Tibial nerve (tissue), 4 donors: ENCODE measurements at regions not wholly inside any gene's neighbourhood (a gene's known extent, or its start where the extent isn't known, plus 50 kb on each side); places are given as distances from the start of the nearest gene placed in this dataset.
"Not testable (repeated sequence)": the region's sequence is repeated elsewhere in the genome, so short reads cannot be mapped to it uniquely, and the experiment has no call there.

Source experiments
- DNase-seq, 2 donors: peaks; one replicate each; pipeline ENCODE4 v3.0.0-alpha.2; 2019; ENCODE audit warnings: low spot score in 2 of 2
- H3K27ac ChIP-seq, 4 donors: fragments of 200-600 bp; sonication (generic) in 3 of 4; one replicate each; pipeline ENCODE4 v1.5.1; 2017 to 2019; ENCODE audit warnings: mild to moderate bottlenecking in 1 of 4
- H3K27me3 ChIP-seq, 2 donors: fragments of 200-600 bp; sonication (generic) in 1 of 2; one replicate each; pipeline versions ENCODE4 v1.5.1 to v1.6.0; 2017 to 2019
- H3K36me3 ChIP-seq, 3 donors: fragments of 200-600 bp; sonication (generic); one replicate each; pipeline ENCODE4 v1.5.1; 2018 to 2019
- H3K4me1 ChIP-seq, 4 donors: fragments of 200-600 bp; sonication (generic) in 3 of 4; one replicate each; pipeline ENCODE4 v1.5.1; 2017 to 2019
- H3K4me3 ChIP-seq, 4 donors: fragments of 200-600 bp; sonication (generic) in 3 of 4; one replicate each; pipeline ENCODE4 v1.5.1; 2017 to 2019; ENCODE audit warnings: mild to moderate bottlenecking in 1 of 4, moderate library complexity in 1 of 4
- H3K9me3 ChIP-seq, 4 donors: fragments of 200-600 bp; sonication (generic) in 3 of 4; one replicate each; pipeline ENCODE4 v1.5.1; 2017 to 2019
- EP300 ChIP-seq, 2 donors: sonication (generic); formaldehyde crosslinking; IDR thresholded peaks; one replicate each; pipeline ENCODE4 v1.6.1; 2017; ENCODE audit warnings: antibody characterized with exemption in 2 of 2, mild to moderate bottlenecking in 1 of 2
- POLR2A ChIP-seq, 2 donors: fragments of 450-650 bp; IDR thresholded peaks; one replicate each; pipeline ENCODE4 v1.6.1; 2017; ENCODE audit warnings: antibody characterized with exemption in 2 of 2, mild to moderate bottlenecking in 2 of 2, moderate library complexity in 2 of 2
- WGBS, 2 donors: methylation state at CpG; one replicate each; pipeline ENCODE4 v1.1.5; 2018; 5-methylcytosine and 5-hydroxymethylcytosine counted together
- TF ChIP-seq, protein P1 (sequence below), 5 experiments: fragments of 200-600 bp in 3 of 5; fragments of 450-650 bp in 2 of 5; sonication (generic) in 3 of 5; IDR thresholded peaks; one replicate each; pipeline ENCODE4 v1.5.1; 2016 to 2019; ENCODE audit warnings: antibody characterized with exemption in 5 of 5, mild to moderate bottlenecking in 3 of 5, moderate library complexity in 2 of 5

- no peaks in the 10 kb centered on the region for H3K9me3 ChIP-seq
- TF ChIP-seq, protein P1, sequence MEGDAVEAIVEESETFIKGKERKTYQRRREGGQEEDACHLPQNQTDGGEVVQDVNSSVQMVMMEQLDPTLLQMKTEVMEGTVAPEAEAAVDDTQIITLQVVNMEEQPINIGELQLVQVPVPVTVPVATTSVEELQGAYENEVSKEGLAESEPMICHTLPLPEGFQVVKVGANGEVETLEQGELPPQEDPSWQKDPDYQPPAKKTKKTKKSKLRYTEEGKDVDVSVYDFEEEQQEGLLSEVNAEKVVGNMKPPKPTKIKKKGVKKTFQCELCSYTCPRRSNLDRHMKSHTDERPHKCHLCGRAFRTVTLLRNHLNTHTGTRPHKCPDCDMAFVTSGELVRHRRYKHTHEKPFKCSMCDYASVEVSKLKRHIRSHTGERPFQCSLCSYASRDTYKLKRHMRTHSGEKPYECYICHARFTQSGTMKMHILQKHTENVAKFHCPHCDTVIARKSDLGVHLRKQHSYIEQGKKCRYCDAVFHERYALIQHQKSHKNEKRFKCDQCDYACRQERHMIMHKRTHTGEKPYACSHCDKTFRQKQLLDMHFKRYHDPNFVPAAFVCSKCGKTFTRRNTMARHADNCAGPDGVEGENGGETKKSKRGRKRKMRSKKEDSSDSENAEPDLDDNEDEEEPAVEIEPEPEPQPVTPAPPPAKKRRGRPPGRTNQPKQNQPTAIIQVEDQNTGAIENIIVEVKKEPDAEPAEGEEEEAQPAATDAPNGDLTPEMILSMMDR (IDR thresholded peaks at IDR 0.05), result no peak
- no peaks in the 10 kb centered on the region for H3K36me3 ChIP-seq
- no peak overlapping the region for H3K27ac ChIP-seq
- no peak overlapping the region for H3K4me3 ChIP-seq
- no peak for DNase-seq
- WGBS, 2 donors, result 59 to 73% methylated on average over 3 of the region's 3 CpGs
- no peaks in the 10 kb centered on the region for H3K4me1 ChIP-seq
- no peaks in the 10 kb centered on the region for H3K27me3 ChIP-seq
Observed at GRCh38 chr2:88967844-88968243, 276.4 kb downstream of the RPIA start.

DNA sequence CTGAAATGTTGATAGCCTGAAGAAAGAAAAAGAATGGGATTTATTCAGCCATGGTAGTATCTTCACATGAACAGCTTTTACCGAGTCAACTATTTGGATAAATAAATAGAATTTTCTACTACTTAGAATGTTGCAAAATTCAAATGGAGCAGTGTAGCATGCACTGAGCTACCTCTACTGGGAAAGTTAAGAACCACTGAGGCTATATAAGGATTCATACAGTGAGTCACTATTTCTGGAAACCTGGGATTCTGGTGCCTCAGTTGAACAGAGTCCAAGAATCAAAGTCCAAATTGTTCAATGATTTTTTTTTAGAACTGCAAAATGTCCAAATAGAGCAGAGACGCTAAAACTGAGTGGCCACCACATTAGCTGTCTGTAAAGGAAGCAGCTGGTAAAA lies 286.5 kb downstream of the RPIA start:
- H3K9me3 ChIP-seq, result not testable (repeated sequence)

DNA sequence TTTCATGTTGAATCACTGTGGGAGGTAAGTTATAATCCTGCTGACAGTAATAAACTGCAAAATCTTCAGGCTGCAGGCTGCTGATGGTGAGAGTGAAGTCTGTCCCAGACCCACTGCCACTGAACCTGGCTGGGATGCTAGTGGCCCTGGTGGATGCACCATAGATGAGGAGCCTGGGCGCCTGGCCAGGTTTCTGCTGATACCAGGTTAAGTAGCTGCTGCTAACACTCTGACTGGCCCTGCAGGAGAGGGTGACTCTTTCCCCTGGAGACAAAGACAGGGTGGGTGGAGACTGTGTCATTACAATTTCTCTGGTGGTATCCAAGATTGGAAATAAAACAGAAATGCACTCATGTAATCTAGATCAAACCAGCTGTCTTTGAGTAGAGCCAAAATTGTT lies 287.0 kb downstream of the RPIA start:
- WGBS, 2 donors, result 77% methylated on average over 1 of the region's 1 CpG; no CpG with 5 or more reads in 1 of the 2 donors
- H3K9me3 ChIP-seq, H3K36me3 ChIP-seq, DNase-seq, H3K4me1 ChIP-seq, H3K27ac ChIP-seq, H3K27me3 ChIP-seq, H3K4me3 ChIP-seq: not testable (repeated sequence)

More for the DNA sequence above, 286.5 kb downstream of the RPIA start:
- H3K4me1 ChIP-seq, H3K4me3 ChIP-seq, H3K27ac ChIP-seq, DNase-seq, H3K36me3 ChIP-seq, H3K27me3 ChIP-seq: not testable (repeated sequence)
- WGBS, 2 donors, result 62 to 92% methylated on average over 1 to 2 of the region's 2 CpGs

DNA sequence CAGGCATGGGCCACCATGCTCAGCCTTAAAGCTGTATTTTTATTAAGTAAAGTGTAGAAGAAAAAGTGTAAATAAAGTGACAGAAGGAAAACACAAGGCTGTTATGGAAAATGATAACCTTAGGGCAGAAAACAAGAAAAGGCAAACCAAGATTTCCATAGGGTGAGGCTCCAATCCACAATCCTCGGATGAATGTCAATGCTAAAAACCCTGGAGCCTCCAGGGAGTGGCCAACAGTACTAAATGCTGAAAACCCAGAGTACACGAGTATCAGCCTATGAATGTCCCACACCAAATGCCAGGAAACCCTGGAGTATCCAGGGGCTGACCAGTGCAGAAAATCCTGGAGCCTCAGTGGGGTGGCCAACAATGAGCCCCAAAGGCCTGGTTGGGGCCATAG lies 292.6 kb downstream of the RPIA start:
- H3K4me1 ChIP-seq, H3K9me3 ChIP-seq, DNase-seq, H3K27ac ChIP-seq, H3K4me3 ChIP-seq, H3K36me3 ChIP-seq, H3K27me3 ChIP-seq: not testable (repeated sequence)
- WGBS, 2 donors, result 56 to 65% methylated on average over 2 of the region's 2 CpGs

GRCh38 chr2:88986721-88987330 lies 295.4 kb downstream of the RPIA start:
- DNase-seq, H3K4me3 ChIP-seq, H3K4me1 ChIP-seq, H3K9me3 ChIP-seq, H3K36me3 ChIP-seq, H3K27me3 ChIP-seq, H3K27ac ChIP-seq: not testable (repeated sequence)
- WGBS, 2 donors, result 12 to 18% methylated on average over 4 of the region's 4 CpGs

GRCh38 chr2:88988617-88989016 lies 297.1 kb downstream of the RPIA start:
- not testable (repeated sequence) for H3K27me3 ChIP-seq, H3K9me3 ChIP-seq

GRCh38 chr2:88992819-88993218 lies 301.3 kb downstream of the RPIA start:
- not testable (repeated sequence) for H3K27me3 ChIP-seq, H3K4me1 ChIP-seq, H3K4me3 ChIP-seq, DNase-seq, H3K9me3 ChIP-seq, H3K27ac ChIP-seq, H3K36me3 ChIP-seq
- WGBS, 2 donors, result 91 to 94% methylated on average over 3 of the region's 3 CpGs

More at GRCh38 chr2:88988617-88989016, 297.1 kb downstream of the RPIA start:
- not testable (repeated sequence) for H3K4me3 ChIP-seq, H3K4me1 ChIP-seq, H3K27ac ChIP-seq, H3K36me3 ChIP-seq, DNase-seq

DNA sequence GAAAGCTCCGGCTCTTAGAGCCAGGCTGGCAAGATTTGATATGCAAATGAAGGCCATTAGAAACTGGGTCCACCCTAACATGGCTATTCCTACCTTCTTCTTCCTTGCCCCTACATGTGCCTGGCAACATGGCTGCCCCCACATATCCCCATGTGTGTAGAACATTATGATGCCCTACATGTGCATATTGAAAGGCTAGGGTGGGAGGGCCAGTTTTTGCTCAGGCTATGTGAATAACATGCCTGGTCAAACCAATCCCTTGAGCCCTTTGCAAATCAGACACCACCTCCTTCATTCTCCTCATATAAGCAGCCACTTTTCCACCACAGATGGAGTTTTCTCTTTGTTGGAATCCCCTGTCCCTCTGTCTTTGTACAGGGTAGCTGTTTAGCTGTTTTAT lies 303.4 kb downstream of the RPIA start:
- no CpG with 5 or more reads among the region's 1 CpG for WGBS, 2 donors
- H3K4me1 ChIP-seq, H3K9me3 ChIP-seq, DNase-seq, H3K4me3 ChIP-seq, H3K27me3 ChIP-seq, H3K36me3 ChIP-seq, H3K27ac ChIP-seq: not testable (repeated sequence)

DNA sequence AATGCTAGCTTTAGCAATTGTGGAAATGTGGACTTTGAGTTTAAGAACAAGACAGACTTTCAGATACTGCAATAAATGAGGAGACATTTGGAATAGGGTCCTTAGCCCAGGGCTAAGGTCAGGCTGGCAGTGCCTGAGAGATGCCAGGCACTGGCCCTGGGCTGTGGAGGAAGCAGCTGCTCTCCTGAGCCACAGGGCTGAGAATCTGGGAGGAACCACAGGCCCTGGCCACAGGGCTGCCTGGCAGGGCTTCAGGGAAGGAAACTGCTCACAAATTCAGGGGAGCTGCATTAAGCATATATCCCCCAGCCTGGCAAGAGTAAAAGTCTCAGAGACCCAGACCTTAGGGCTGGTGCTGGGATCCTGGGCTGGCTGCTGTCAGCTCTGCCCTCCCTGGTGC lies 305.1 kb downstream of the RPIA start:
- not testable (repeated sequence) for H3K36me3 ChIP-seq, H3K27me3 ChIP-seq, H3K9me3 ChIP-seq, DNase-seq, H3K4me1 ChIP-seq, H3K27ac ChIP-seq, H3K4me3 ChIP-seq

- no peak overlapping the region for H3K27ac ChIP-seq
- WGBS, 2 donors, result 88 to 90% methylated on average over 10 of the region's 10 CpGs
- no peaks in the 10 kb centered on the region for H3K9me3 ChIP-seq
- no peaks in the 10 kb centered on the region for H3K27me3 ChIP-seq
- DNase-seq, result no peak
- H3K4me1 ChIP-seq, result no peaks in the 10 kb centered on the region
- TF ChIP-seq POLR2A (IDR thresholded peaks at IDR 0.05) (no peak), EP300 (IDR thresholded peaks at IDR 0.05) (no peak)
- TF ChIP-seq, protein P1 (IDR thresholded peaks at IDR 0.05), result no peak
- no peaks in the 10 kb centered on the region for H3K36me3 ChIP-seq
- H3K4me3 ChIP-seq, result no peak overlapping the region
Observed at GRCh38 chr2:88999365-88999764, 307.9 kb downstream of the RPIA start.
